NCI-H146 treated with DMSO at 0.1 percent for 48 hours (cell line): ENCODE measurements at regions not wholly inside any gene's neighbourhood (a gene's known extent, or its start where the extent isn't known, plus 50 kb on each side); places are given as distances from the start of the nearest gene placed in this dataset.

Source experiments
- DNase-seq: peaks from one replicate; lab custom pipeline; 2025; ENCODE audit not compliant: unreplicated experiment; lab: John Stamatoyannopoulos, UW

DNA sequence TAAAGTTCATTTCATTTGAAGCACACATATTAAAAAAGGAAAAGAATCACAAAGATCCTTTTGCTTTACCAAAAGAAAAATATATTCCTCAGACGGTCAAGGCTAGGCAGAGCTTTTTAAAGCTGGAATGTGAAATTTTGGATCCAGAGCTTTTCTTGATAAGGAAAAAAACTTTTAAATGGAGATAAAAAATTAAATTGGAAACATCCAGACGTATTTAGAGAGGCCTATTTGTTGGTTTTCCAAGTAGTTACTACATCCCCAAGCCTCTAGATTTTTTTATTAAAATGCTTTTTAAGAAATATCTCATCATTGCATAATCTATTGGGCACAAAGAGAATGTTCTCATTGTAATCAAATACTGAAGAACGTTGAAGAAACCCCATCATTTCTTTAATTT is 385.7 kb upstream of the CITED2 start:
- no peak for DNase-seq

DNA sequence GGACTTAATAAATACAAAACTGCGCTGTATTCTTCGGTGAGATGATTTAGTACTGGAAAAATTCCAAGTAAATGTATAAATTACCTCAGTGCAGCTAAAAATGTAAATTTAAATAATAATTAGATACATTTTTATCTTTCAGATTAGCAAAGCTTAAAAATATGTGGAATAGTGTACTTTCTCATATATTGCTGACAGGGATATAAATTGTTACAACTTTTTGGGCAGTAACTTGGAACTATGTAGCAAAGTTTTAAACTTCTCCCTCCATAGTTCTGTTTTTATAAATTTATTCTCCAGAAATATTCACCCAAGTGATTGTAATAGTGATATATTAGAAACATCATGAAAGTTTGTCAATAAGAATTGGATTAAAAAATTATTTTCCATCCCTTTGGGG is 384.6 kb upstream of the CITED2 start:
- DNase-seq, result no peak

DNA sequence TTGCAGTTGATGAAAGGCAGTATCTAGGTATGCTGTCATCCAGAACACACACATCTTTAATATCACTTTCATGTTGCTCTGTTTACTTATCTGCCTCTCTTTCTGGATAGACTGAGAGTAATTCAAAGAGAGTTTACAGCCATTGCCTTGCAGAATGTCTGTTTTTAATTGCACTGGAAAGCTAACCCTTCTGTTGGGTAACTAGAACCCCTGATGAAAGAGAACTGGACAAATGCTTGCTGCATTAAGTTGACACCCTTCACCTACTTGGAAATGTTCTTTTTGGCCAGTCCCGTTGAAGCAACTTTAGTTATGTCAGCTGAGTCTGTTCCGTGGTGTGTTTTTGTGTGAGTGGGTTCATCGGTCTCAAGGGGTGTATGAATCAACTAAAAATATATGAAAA is 383.8 kb upstream of the CITED2 start:
- no peak for DNase-seq

DNA sequence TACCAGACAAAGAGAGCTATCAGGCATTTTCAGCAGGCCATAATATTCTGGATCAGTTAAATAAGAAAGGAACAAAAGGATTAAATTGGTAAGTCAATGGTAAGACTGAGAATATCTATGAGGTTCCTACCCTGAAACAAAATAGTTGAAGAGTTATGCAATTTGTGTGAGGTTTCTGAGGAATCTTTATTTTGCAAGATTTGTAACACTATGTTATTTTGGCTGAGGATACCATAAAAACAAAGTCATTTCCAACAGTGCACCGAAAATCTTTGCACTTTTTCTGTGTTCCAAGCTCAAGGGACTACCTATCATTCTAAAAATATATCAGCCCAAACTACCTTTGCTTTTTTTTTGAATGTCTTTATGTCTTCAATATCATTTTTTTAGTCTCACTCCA is 383.3 kb upstream of the CITED2 start:
- DNase-seq, result no peak

GRCh38 chr6:139756381-139756780 is 381.9 kb upstream of the CITED2 start:
- DNase-seq, result no peak

- no peak for DNase-seq
Measured at GRCh38 chr6:139754898-139755775, 380.7 kb upstream of the CITED2 start.

DNA sequence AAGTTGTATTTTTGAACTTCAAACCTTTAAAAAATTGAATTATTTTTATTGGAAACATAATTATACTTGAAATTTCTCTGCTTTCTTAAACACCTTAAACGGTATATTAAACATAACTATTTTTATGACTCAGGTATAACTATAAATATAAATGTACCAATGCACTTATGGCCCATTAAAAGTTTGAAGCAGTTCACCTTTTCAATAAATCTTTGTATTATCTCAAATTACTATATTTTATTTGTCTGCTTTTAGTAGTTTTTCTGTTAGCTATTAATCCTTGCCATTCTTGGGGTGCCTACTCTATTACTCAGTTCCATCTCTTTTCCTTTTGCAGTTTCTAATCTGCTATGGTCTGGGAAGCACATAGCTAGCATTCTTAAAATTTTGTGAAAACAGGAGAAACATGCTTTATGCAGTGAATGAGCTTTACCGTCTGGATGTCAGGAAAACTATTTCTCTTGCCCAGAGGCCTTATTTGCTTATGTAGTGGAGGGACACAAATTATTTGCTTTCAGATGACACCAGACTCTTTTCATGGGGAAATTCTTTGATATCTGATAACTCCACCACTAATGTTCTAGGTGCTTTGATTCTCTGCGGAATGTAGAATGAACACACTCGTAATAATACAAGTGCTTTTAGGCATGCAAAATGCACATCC is 378.9 kb upstream of the CITED2 start:
- no peak for DNase-seq

- peak; percentile 90 for DNase-seq
Measured at GRCh38 chr6:139752086-139752485, 377.6 kb upstream of the CITED2 start.

- DNase-seq, result no peak
Measured at GRCh38 chr6:139751179-139751578, 376.7 kb upstream of the CITED2 start.

DNA sequence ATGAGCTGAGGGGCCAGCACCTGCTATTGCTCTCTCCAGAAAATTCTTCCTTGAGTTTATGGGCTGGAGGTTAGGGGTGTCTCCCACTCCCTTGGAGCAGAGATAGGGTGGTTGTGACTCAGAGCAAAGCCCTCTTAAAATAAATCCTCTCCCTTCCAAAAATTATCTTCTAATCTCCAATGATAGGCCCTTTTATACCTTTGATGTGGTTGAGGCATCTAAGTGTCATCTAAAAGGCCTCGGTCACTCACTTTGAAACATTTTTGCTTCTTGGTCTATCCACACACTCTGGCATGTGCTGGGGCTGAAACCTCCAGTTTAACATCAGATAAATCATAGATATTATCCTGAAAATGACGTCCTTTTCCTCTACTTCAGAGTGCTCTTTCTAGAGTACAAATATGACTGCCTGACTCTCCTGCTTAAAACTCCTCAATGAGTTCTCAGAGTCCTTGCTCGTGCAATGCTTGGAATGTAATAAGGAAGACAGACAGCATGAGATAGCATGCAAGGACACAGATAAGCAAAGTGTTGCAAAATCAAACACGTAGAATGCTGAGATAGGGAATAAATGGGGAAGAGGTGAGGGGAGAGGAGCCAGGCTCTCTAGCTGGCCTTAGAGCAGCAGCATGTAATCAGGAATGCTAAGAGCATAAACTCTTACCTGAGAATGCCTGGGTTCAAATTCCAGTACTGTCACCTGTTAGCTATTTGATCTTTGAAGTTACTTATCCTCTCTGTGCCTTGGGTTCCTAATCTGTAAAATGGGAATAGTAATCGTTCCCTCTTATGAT is 374.1 kb upstream of the CITED2 start:
- no peak for DNase-seq

DNA sequence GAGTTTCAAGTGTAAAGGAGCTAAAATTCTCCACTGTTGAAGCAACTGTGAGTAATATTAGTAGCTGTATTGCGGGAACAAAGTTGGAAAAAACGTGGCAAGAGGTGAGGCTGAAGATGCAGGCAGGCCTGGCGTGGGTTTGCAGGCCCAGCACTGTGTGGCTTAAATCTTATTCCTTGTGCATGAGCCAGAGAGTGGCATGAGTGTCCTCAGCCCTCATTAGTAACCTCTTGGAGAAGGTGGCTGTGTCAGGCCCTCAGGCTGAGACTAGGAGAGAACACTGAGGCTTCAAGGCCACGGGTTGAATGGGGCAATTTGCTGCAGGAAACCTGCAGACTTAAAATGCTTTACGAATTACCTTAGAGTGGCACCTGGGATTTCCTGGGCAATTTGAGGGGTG is 372.7 kb upstream of the CITED2 start:
- DNase-seq, result no peak

- no peak for DNase-seq
Measured at GRCh38 chr6:139744891-139745290, 370.4 kb upstream of the CITED2 start.

DNA sequence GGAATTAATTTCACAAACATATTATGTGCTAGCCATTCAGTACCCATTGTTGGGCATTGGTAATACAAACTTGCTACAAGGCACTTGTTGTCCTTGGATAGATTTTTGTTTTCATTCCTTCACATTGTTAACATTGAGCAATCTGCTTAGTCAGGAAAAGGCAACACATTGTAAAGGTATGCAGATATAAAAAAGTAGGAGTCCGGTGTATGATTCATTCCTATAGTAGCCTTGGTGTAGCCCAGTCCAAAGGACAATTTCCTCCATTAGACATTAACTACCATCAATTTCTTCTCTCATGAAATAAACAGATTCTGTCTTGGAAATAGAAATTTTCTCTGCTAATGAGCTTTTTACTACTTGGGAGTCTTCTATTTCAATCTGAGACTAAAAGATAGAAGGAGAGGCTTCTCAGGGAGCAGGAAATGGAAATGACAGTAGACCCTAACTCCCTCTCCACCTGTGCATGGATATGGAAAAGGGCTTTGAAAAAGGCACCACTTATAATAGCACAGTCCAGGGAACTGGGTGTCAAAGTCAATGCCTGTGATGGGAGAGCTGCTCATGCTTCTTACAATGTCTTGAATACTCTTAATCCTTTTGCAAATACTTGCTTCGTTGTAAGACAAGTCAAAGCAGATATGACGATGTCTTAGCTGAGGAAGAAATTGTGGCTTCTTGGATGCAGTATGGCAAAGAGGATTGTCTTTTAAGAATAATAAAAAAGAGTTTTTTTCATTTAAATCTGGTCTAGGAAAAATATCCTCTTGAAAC is 369.4 kb upstream of the CITED2 start:
- no peak for DNase-seq

DNA sequence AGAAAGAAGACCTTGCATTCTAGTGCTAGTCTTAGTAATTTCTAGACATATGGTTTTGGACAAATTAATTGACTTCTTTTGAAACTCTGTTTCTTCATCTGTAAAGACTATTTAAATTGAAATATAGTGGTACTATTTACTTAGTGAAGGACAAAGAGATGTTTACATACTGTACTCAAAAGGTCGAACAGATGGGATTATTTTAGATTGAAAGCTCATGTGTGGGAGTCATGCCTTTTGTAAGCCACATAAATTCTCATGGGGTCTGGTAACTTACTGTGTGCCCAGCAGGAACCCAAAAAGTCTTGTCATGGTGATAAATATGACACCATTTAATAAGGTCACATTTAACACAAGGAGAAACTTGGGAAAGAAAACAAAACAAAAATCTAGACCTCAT is 368.2 kb upstream of the CITED2 start:
- DNase-seq, result no peak

DNA sequence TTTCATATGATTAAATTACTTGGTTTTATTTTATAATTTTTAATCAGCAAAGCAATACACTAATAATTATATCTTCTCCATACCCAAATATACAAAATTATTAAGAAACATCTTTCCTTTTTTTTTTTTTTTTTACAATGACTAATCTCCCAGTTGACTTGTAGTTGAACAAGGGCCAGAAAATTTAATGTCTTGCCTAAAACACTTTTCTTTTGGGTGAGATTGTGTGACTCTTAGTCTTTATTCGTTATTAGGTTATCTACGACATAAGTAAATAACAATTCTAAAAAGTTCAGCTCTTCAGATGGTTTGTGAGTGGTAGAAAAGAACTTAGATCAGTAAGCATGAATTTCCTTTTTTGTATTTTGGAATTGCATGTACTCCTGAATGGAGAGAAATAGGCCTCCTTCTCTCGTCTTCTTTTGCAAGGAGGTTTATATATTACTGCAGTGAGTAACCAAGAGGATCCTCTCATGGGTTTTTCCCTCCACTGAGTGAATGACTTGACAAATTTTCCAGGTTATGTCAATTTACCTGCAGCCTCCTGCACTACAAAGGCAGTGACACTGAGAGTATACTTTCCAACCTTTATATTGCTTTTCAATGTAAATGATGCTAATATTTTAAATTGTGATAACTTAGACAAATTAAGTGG is 364.5 kb upstream of the CITED2 start:
- DNase-seq, result no peak

DNA sequence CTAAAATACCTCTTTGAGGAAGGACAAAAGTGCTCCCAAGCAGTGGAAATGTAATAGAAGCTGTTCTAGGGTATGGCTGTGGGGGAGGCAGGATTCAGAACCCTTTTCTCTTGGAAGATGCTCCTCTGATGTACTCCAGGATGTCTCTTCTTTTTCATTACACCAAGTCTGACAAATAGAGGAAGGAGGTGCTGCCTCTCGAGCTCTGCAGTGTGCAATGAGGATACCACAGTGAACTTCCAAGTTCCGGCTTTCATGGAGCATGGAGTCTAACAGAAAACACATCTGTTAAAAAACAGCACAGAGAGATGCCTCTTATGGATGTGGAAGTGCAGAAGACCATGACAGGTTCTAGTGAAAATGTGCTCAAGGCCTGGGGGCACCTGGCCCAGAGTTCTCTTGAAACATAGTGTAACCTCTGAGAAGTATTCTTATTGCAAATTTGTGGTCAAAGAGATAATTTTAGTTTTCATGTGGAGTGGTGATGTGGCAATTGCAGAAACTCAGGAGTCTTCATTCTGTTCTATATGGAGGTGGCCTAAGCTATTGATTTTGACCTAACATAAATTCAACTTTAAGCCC is 362.0 kb upstream of the CITED2 start:
- DNase-seq, result no peak

DNA sequence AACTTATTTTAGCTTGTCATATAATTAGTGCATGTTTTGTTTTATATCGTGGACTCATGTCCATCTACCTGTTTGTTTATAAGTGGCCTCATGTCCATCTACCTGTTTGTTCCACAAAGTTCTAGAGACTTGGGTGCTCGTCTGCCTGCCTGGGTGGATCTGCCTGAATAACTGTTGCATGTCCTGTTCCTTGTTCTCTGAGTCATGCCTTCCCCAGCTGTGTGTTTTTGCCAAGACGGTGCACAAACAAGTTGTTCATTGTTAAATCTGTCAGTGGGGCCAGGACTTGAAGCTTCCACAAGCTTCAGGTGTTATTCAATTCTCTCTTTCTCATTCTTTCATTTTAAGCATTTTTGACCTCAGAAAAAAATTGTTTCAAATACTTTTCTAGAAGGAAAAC is 358.0 kb upstream of the CITED2 start:
- no peak for DNase-seq

GRCh38 chr6:139730340-139730974 is 356.0 kb upstream of the CITED2 start:
- no peak for DNase-seq

GRCh38 chr6:139728876-139729427 is 354.5 kb upstream of the CITED2 start:
- no peak for DNase-seq
